TTC549 (cell line): ENCODE measurements at regions not wholly inside any gene's neighbourhood (a gene's known extent, or its start where the extent isn't known, plus 50 kb on each side); places are given as distances from the start of the nearest gene placed in this dataset.
"Not testable (repeated sequence)": the region's sequence is repeated elsewhere in the genome, so short reads cannot be mapped to it uniquely, and the experiment has no call there.

Experiments
- FAIRE-seq: peaks from 2 replicates; lab custom pipeline; 2012; peaks lifted over from hg19 to GRCh38; lab: Jason Lieb, UNC

- FAIRE-seq = no peak
Measured at GRCh38 chr6:10343320-10343719, 71.6 kb downstream of the TFAP2A start.

- FAIRE-seq = no peak
Measured at GRCh38 chr6:10341605-10342004, 73.3 kb downstream of the TFAP2A start.

GRCh38 chr6:10338151-10338550 is 76.7 kb downstream of the TFAP2A start:
- no peak for FAIRE-seq

- FAIRE-seq = not testable (repeated sequence)
Measured at GRCh38 chr6:10337376-10337775, 77.5 kb downstream of the TFAP2A start.

GRCh38 chr6:10332111-10332510 is 82.8 kb downstream of the TFAP2A start:
- FAIRE-seq = no peak

GRCh38 chr6:10331334-10331968 is 83.4 kb downstream of the TFAP2A start:
- no peak for FAIRE-seq

- FAIRE-seq = no peak
Measured at GRCh38 chr6:10330515-10330914, 84.4 kb downstream of the TFAP2A start.

- no peak for FAIRE-seq
Measured at GRCh38 chr6:10323018-10323417, 91.9 kb downstream of the TFAP2A start.

GRCh38 chr6:10320291-10320690 is 94.6 kb downstream of the TFAP2A start:
- no peak for FAIRE-seq

- no peak for FAIRE-seq
Measured at GRCh38 chr6:10316373-10316721, 98.5 kb downstream of the TFAP2A start.

- no peak for FAIRE-seq
Measured at GRCh38 chr6:10315658-10316372, 99.1 kb downstream of the TFAP2A start.

- FAIRE-seq = no peak
Measured at GRCh38 chr6:10315034-10315433, 99.8 kb downstream of the TFAP2A start.

GRCh38 chr6:10314163-10314955 is 100.5 kb downstream of the TFAP2A start:
- FAIRE-seq = no peak

GRCh38 chr6:10313799-10314162 is 101.1 kb downstream of the TFAP2A start:
- no peak for FAIRE-seq

- no peak for FAIRE-seq
Measured at GRCh38 chr6:10312445-10312844, 102.4 kb downstream of the TFAP2A start.

- not testable (repeated sequence) for FAIRE-seq
Measured at GRCh38 chr6:10311546-10312405, 103.1 kb downstream of the TFAP2A start.

- no peak for FAIRE-seq
Measured at GRCh38 chr6:10310826-10311225, 104.0 kb downstream of the TFAP2A start.

GRCh38 chr6:10310330-10310653 is 104.6 kb downstream of the TFAP2A start:
- no peak for FAIRE-seq

- FAIRE-seq = no peak
Measured at GRCh38 chr6:10309457-10310329, 105.2 kb downstream of the TFAP2A start.

GRCh38 chr6:10307476-10307875 is 107.4 kb downstream of the TFAP2A start:
- FAIRE-seq = no peak

GRCh38 chr6:10307028-10307427 is 107.8 kb downstream of the TFAP2A start:
- FAIRE-seq = no peak
